GM12878 (cell line): ENCODE measurements at regions not wholly inside any gene's neighbourhood (a gene's known extent, or its start where the extent isn't known, plus 50 kb on each side); places are given as distances from the start of the nearest gene placed in this dataset.

Experiments
- ATAC-seq: fragments of 200-7000 bp; cut with Tn5 transposase; 3 replicates; pipeline ENCODE4 v1.9.1; 2020; ENCODE audit warnings: mild to moderate bottlenecking, moderate library complexity
- BruUV-seq: library from RNA; stranded (reverse); fragments of 400-500 nt; replicated peaks from 2 replicates; lab custom pipeline; 2021; lab: Mats Ljungman, UMichigan
- CTCF ChIA-PET: fragments of 300-600 bp; sonication (Branson Sonifier 250); formaldehyde crosslinking; extraction: SDS; loops from one replicate; lab custom pipeline; 2021; ENCODE audit warnings: inconsistent platforms; lab: Yijun Ruan, JAX
- POLR2A ChIA-PET: fragments of 350-600 bp; formaldehyde crosslinking; extraction: SDS; loops from one replicate; lab custom pipeline; 2021; ENCODE audit warnings: inconsistent platforms; lab: Charles Lee
- RAD21 ChIA-PET: fragments of 300-600 bp; sonication (Branson Sonifier 250); formaldehyde crosslinking; loops from one replicate; lab custom pipeline; 2023; ENCODE audit warnings: antibody characterized with exemption; ENCODE audit not compliant: unreplicated experiment; lab: Charles Lee
- SMC1A ChIA-PET: fragments of 300-600 bp; sonication (Branson Sonifier 250); formaldehyde crosslinking; loops from one replicate; lab custom pipeline; 2023; ENCODE audit not compliant: unreplicated experiment, uncharacterized antibody; lab: Charles Lee
- DNase-seq: peaks from one replicate; pipeline ENCODE4 v3.0.0-alpha.2; 2011; ENCODE audit warnings: low read depth, low spot score
- FAIRE-seq: peaks from 3 replicates; lab custom pipeline; 2011; peaks lifted over from hg19 to GRCh38; lab: Jason Lieb, UNC
- H2AFZ ChIP-seq: 2 replicates; pipeline ENCODE4 v1.6.0; 2011; ENCODE audit warnings: low read depth, low read length, control low read depth; ENCODE audit not compliant: control insufficient read depth
- H3K27ac ChIP-seq: 2 replicates; pipeline ENCODE4 v1.5.1; 2011; ENCODE audit warnings: control low read depth; ENCODE audit not compliant: control insufficient read depth, insufficient read depth
- H3K27me3 ChIP-seq, 2 experiments: replicated peaks in 1 of 2; 2 replicates each; pipeline versions ENCODE4 v1.6.0 to v1.6.1; 2011; ENCODE audit warnings: low read length in 1 of 2; ENCODE audit not compliant: control insufficient read depth in 2 of 2, insufficient read depth in 2 of 2
- H3K36me3 ChIP-seq, 2 experiments: 2 replicates each; pipeline ENCODE4 v1.5.1; 2011; ENCODE audit warnings: low read length in 1 of 2; ENCODE audit not compliant: control insufficient read depth in 2 of 2, insufficient read depth in 2 of 2
- H3K4me1 ChIP-seq: 2 replicates; pipeline ENCODE4 v1.6.1; 2011; ENCODE audit warnings: mild to moderate bottlenecking, low read length, moderate library complexity, mixed read lengths; ENCODE audit not compliant: control insufficient read depth, insufficient read depth
- H3K4me2 ChIP-seq: 2 replicates; pipeline ENCODE4 v1.6.0; 2011; ENCODE audit warnings: control low read depth; ENCODE audit not compliant: control insufficient read depth, insufficient read depth
- H3K4me3 ChIP-seq: fragments of 200-600 bp; sonication (generic); 2 replicates; pipeline ENCODE4 v1.5.1; 2016
- H3K79me2 ChIP-seq: 2 replicates; pipeline ENCODE4 v1.6.0; 2011; ENCODE audit warnings: low read length; ENCODE audit not compliant: control insufficient read depth, insufficient read depth
- H3K9ac ChIP-seq: 2 replicates; pipeline ENCODE4 v1.8.0; 2011; ENCODE audit warnings: low read length, control low read depth, mixed read lengths; ENCODE audit not compliant: control insufficient read depth, insufficient read depth
- H3K9me3 ChIP-seq: replicated peaks from 3 replicates; pipeline ENCODE4 v1.5.1; 2011; ENCODE audit warnings: mild to moderate bottlenecking, low read length; ENCODE audit not compliant: control insufficient read depth, insufficient read depth
- H4K20me1 ChIP-seq: 2 replicates; pipeline ENCODE4 v1.6.0; 2011; ENCODE audit not compliant: control insufficient read depth, insufficient read depth
- BMI1 ChIP-seq: fragments of 450-650 bp; IDR thresholded peaks from 2 replicates; pipeline ENCODE4 v1.6.1; 2016; ENCODE audit warnings: mild to moderate bottlenecking, moderate library complexity, borderline replicate concordance
- CHD4 ChIP-seq: fragments of 200-600 bp; sonication (generic); IDR thresholded peaks from 2 replicates; pipeline ENCODE4 v1.6.1; 2016; ENCODE audit warnings: mild to moderate bottlenecking
- CTCF ChIP-seq, 3 experiments: IDR thresholded peaks in 2 of 3; conservative IDR thresholded peaks in 1 of 3; 2 replicates each; pipeline ENCODE4 v1.5.1; 2011; ENCODE audit warnings: low read depth in 3 of 3, low read length in 3 of 3, mild to moderate bottlenecking in 3 of 3, control low read depth in 2 of 3, moderate library complexity in 2 of 3, inconsistent platforms in 1 of 3, mixed read lengths in 1 of 3; ENCODE audit not compliant: control insufficient read depth in 2 of 3, insufficient read depth in 1 of 3; ENCODE audit errors: extremely low read depth in 1 of 3
- MTA2 ChIP-seq: fragments of 450-650 bp; IDR thresholded peaks from 2 replicates; pipeline ENCODE4 v1.6.1; 2016; ENCODE audit warnings: low read depth, mild to moderate bottlenecking, moderate library complexity
- NR2C1 ChIP-seq: fragments of 450-650 bp; IDR thresholded peaks from 2 replicates; pipeline ENCODE4 v1.6.1; 2017; ENCODE audit warnings: antibody characterized with exemption, mild to moderate bottlenecking, moderate library complexity
- POU2F2 ChIP-seq: IDR thresholded peaks from 3 replicates; pipeline ENCODE4 v1.6.1; 2011; ENCODE audit warnings: low read depth, mild to moderate bottlenecking, low read length, borderline replicate concordance
- SMAD5 ChIP-seq: IDR thresholded peaks from 2 replicates; pipeline ENCODE4 v1.6.1; 2016; ENCODE audit warnings: antibody characterized with exemption, low read depth
- SUZ12 ChIP-seq: fragments of 200-600 bp; sonication (generic); IDR thresholded peaks from one replicate; pipeline ENCODE4 v1.6.1; 2018; ENCODE audit warnings: antibody characterized with exemption, mild to moderate bottlenecking; ENCODE audit not compliant: unreplicated experiment
- ZNF24 ChIP-seq: fragments of 450-650 bp; IDR thresholded peaks from 2 replicates; pipeline ENCODE4 v1.6.1; 2017; ENCODE audit warnings: antibody characterized with exemption, mild to moderate bottlenecking
- WGBS: methylation state at CpG from one replicate; pipeline ENCODE4 v1.1.6; 2016; ENCODE audit warnings: low lambda C conversion rate; ENCODE audit not compliant: insufficient replicate concordance, insufficient coverage; ENCODE audit errors: missing lambda C conversion rate; 5-methylcytosine and 5-hydroxymethylcytosine counted together
- in situ Hi-C: fragments of 300-500 bp; cut with MboI; formaldehyde crosslinking; loops from 9 replicates; pipeline ENCODE4 v1.14.3; 2018; ENCODE audit warnings: mixed read lengths
- intact Hi-C: fragments of 100-400 bp; cut with micrococcal nuclease; formaldehyde crosslinking; loops from one replicate; pipeline ENCODE4 v1.14.2; 2022; ENCODE audit not compliant: unreplicated experiment

DNA sequence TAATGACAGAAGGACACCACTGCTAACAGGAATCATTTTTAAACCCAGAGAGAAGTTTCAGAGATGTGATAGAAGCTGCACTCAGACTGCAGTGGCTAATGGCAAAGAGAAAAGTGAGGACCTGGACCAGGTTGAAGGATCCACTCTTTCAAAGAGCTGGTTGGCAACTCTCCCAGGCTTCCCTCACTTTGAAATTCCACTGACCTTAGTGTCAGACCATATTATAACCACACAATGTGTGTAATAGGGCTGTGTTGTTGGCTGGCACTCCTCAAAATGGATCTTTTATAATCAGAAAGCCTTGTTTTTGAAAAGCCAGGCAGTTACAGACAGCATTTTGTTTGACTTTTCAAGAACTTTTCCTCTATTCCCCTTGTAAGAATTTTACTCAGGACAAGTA, 280.7 kb downstream of the PRELID2 start (continued):
- TF ChIP-seq CTCF (IDR thresholded peaks at IDR 0.05 in 2 of 3, conservative IDR thresholded peaks at IDR 0.05 in 1 of 3; ENCODE audit: control insufficient read depth in 2 of 3, extremely low read depth in 1 of 3, insufficient read depth in 1 of 3, low read depth in 3 of 3, low read length in 3 of 3): no peak
- no peak for TF ChIP-seq NR2C1
- no peak for TF ChIP-seq SUZ12
- TF ChIP-seq BMI1: no peak
- TF ChIP-seq CHD4: no peak
- TF ChIP-seq, all 136 proteins: peak for 0

DNA sequence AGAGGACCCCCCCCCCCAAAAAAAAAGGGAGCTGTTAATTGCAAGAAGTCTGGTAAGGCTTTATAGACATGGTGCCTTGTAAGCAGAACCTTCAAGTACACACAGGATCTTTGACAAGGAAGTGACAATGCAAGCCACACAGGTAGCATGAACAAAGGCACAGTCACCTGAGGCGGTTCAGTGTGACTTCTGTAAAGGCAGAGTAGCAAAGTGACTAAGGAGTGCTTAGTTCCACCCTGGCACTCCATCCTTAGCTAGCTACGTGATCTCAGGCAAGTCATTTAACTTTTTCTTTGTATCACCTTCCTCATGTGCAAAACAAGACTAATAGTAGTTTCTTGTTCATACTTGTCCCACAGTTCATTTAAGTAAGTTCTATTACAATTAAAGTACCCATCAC, 282.0 kb downstream of the PRELID2 start:
- WGBS: 10% methylated on average over 2 of the region's 2 CpGs
- DNase-seq: no peak
- H2AFZ ChIP-seq: no peak overlapping the region
- no peak for ATAC-seq
- ChIA-PET RAD21 (no interaction called here), POLR2A (no interaction called here), SMC1A (no interaction called here), CTCF (interaction anchor here (1.1 kb wide), 1 partner anchor 576 kb away, joined by 3 read pairs; no protein-coding TSS in a partner anchor)
- no peaks in the 10 kb centered on the region for H3K27me3 ChIP-seq
- no peak overlapping the region for H3K4me3 ChIP-seq
- H3K9me3 ChIP-seq: no peaks in the 10 kb centered on the region
- TF ChIP-seq POU2F2: no peak
- TF ChIP-seq SMAD5: no peak
- TF ChIP-seq MTA2: no peak
- TF ChIP-seq ZNF24: no peak
- FAIRE-seq: no peak
- no peak overlapping the region for H3K4me2 ChIP-seq
- intact Hi-C loops (no loop called here), in situ Hi-C loops (no loop called here)
- H3K4me1 ChIP-seq: no peaks in the 10 kb centered on the region
- no peaks in the 10 kb centered on the region for H3K79me2 ChIP-seq
- H3K9ac ChIP-seq: no peak overlapping the region
- no peaks in the 10 kb centered on the region for H4K20me1 ChIP-seq
- no peak overlapping the region for H3K27ac ChIP-seq
- BruUV-seq: no TSS peak
- H3K36me3 ChIP-seq: no peaks in the 10 kb centered on the region
